Naive thymus-derived CD4-positive, alpha-beta T cell (primary cell): ENCODE measurements at regions not wholly inside any gene's neighbourhood (a gene's known extent, or its start where the extent isn't known, plus 50 kb on each side); places are given as distances from the start of the nearest gene placed in this dataset.
"Not testable (repeated sequence)": the region's sequence is repeated elsewhere in the genome, so short reads cannot be mapped to it uniquely, and the experiment has no call there.

Experiments
- ATAC-seq: fragments of 150-1000 bp; cut with Tn5 transposase; 2 replicates; pipeline ENCODE4 v1.10.0; 2021; ENCODE audit warnings: mild to moderate bottlenecking, moderate library complexity
- CTCF ChIA-PET: fragments of 350-600 bp; sonication (Branson Sonifier 250); formaldehyde crosslinking; loops from one replicate; lab custom pipeline; 2021; ENCODE audit warnings: antibody characterized with exemption; lab: Charles Lee
- POLR2A ChIA-PET: fragments of 350-600 bp; sonication (Branson Sonifier 250); formaldehyde crosslinking; loops from one replicate; lab custom pipeline; 2021; ENCODE audit warnings: antibody characterized with exemption, inconsistent platforms; lab: Charles Lee
- DNase-seq, 9 donors: peaks; one replicate each; pipeline versions ENCODE4 v3.0.0 to v3.0.0-alpha.2; 2020 to 2022; ENCODE audit warnings: mixed read lengths in 1 of 9
- H3K27ac ChIP-seq: one replicate; pipeline ENCODE4 v1.7.0; 2013; ENCODE audit warnings: mild to moderate bottlenecking, low read depth, low read length, moderate library complexity
- H3K27me3 ChIP-seq, 2 donors: one replicate each; pipeline ENCODE4 v1.7.0; 2013; ENCODE audit warnings: low read length in 2 of 2, mild to moderate bottlenecking in 2 of 2, moderate library complexity in 2 of 2; ENCODE audit not compliant: control insufficient read depth in 2 of 2, insufficient read depth in 2 of 2
- H3K36me3 ChIP-seq, 3 experiments: 1 replicate in 2 of 3; 2 replicates in 1 of 3; pipeline ENCODE4 v1.7.0; 2013; ENCODE audit warnings: low read length in 3 of 3, mild to moderate bottlenecking in 3 of 3, moderate library complexity in 1 of 3; ENCODE audit not compliant: insufficient read depth in 3 of 3, control insufficient read depth in 2 of 3
- H3K4me1 ChIP-seq, 2 donors: one replicate each; pipeline ENCODE4 v1.7.0; 2013; ENCODE audit warnings: low read length in 2 of 2, mild to moderate bottlenecking in 2 of 2, moderate library complexity in 1 of 2; ENCODE audit not compliant: control insufficient read depth in 2 of 2, insufficient read depth in 2 of 2
- H3K4me3 ChIP-seq: 2 replicates; pipeline ENCODE4 v1.7.0; 2013; ENCODE audit warnings: mild to moderate bottlenecking, low read length
- H3K9me3 ChIP-seq, 3 experiments: 1 replicate in 2 of 3; 2 replicates in 1 of 3; pipeline ENCODE4 v1.7.0; 2013; ENCODE audit warnings: low read length in 3 of 3; ENCODE audit not compliant: control insufficient read depth in 2 of 3
- H3K27ac Mint-ChIP-seq, 9 donors: one replicate each; pipeline ENCODE4 v1.8.0; 2020 to 2022; ENCODE audit warnings: mixed read lengths in 9 of 9, mild to moderate bottlenecking in 8 of 9, moderate library complexity in 5 of 9, inconsistent platforms in 2 of 9
- H3K27me3 Mint-ChIP-seq, 5 donors: one replicate each; pipeline ENCODE4 v1.8.0; 2021 to 2022; ENCODE audit warnings: mixed read lengths in 5 of 5, mild to moderate bottlenecking in 1 of 5
- H3K36me3 Mint-ChIP-seq, 5 donors: one replicate each; pipeline ENCODE4 v1.8.0; 2020 to 2022; ENCODE audit warnings: mixed read lengths in 5 of 5, mild to moderate bottlenecking in 3 of 5, inconsistent platforms in 1 of 5
- H3K4me1 Mint-ChIP-seq, 7 donors: one replicate each; pipeline ENCODE4 v1.8.0; 2020 to 2022; ENCODE audit warnings: mixed read lengths in 7 of 7, mild to moderate bottlenecking in 3 of 7, inconsistent platforms in 1 of 7
- H3K4me3 Mint-ChIP-seq, 10 donors: one replicate each; pipeline ENCODE4 v1.8.0; 2020 to 2022; ENCODE audit warnings: mild to moderate bottlenecking in 10 of 10, mixed read lengths in 10 of 10, moderate library complexity in 6 of 10, inconsistent platforms in 2 of 10
- H3K9me3 Mint-ChIP-seq, 11 donors: one replicate each; pipeline ENCODE4 v1.8.0; 2020 to 2022; ENCODE audit warnings: mixed read lengths in 11 of 11, mild to moderate bottlenecking in 4 of 11, inconsistent platforms in 1 of 11, moderate library complexity in 1 of 11
- intact Hi-C, 2 donors: fragments of 100-400 bp; cut with micrococcal nuclease; formaldehyde crosslinking; loops; one replicate each; pipeline ENCODE4 v1.15.1; 2023

DNA sequence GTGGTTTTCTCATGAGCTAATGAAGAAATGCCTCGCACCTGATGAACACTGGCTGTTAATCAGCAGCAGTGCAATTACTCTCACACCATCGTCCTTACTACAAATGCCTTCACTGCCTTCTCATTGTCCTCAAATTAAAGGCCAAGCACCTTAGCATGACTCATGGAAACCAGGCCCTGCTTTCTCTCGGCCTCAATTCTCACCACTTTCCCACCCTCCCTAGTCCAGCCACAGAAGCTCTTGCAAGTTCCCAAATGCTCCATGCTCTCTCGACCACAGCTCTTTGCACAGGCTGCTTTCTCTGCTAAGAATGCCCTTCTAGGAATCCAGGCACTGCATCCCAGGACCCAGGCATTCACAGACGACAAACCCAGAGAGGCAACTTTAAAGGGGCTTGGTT lies 94.6 kb upstream of the KLF4 start:
- no peak for ATAC-seq
- intact Hi-C loops: no loop called here
- H3K36me3 Mint-ChIP-seq: no peaks in the 10 kb centered on the region
- no peaks in the 10 kb centered on the region for H3K27me3 ChIP-seq
- H3K36me3 ChIP-seq: no peaks in the 10 kb centered on the region
- no peak overlapping the region for H3K27ac ChIP-seq
- peaks cover 0 to 4% (median 0%) of the 10 kb centered on the region in 11 donors for H3K9me3 Mint-ChIP-seq
- no peak for DNase-seq
- H3K4me1 Mint-ChIP-seq: peaks cover 0 to 2% (median 0%) of the 10 kb centered on the region in 7 donors
- peaks cover 0 to 30% (median 16%) of the 10 kb centered on the region in 5 donors for H3K27me3 Mint-ChIP-seq
- H3K4me3 ChIP-seq: no peak overlapping the region
- no peak overlapping the region for H3K27ac Mint-ChIP-seq
- ChIA-PET CTCF (no interaction called here), POLR2A (no interaction called here)
- no peaks in the 10 kb centered on the region for H3K9me3 ChIP-seq
- H3K4me3 Mint-ChIP-seq: no peak overlapping the region
- no peaks in the 10 kb centered on the region for H3K4me1 ChIP-seq

DNA sequence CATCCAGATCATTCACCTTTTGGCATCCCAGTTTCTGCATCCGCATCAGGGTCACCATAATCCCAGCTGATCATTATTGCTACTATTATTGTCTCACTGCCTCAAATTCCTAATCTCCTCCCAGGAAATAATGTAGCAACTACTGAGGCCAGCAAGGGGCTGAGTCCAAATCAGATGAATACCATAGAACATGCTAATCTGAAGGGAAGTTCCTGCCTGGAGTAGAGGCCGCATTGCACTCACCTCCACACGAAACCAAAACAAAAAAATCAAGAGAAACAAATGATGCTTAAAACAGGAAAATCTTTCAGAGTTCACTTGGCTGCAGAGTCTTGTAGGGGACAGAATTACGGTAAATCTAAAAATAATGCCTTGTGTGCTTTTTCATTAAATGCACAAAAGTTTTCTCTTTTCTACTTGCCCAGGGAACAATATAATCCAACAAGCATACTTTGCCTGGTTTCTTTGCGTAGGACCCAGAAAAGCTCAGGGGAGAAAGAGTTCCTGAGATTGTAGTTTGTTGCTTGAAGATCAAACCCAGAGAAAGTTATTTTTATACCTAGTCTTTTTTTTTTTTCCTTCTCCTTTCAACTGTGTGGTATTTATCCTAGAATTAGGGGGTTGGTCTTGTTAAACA lies 87.7 kb upstream of the KLF4 start:
- ChIA-PET POLR2A (no interaction called here), CTCF (no interaction called here)
- Mint-ChIP-seq H3K4me1 (no peaks in the 10 kb centered on the region), H3K4me3 (no peak overlapping the region), H3K27ac (no peak overlapping the region), H3K36me3 (no peaks in the 10 kb centered on the region), H3K27me3 (peaks cover 0 to 5% (median 0%) of the 10 kb centered on the region in 5 donors), H3K9me3 (peaks cover 0 to 3% (median 0%) of the 10 kb centered on the region in 11 donors)
- H3K27me3 ChIP-seq: no peaks in the 10 kb centered on the region
- no peaks in the 10 kb centered on the region for H3K4me1 ChIP-seq
- ATAC-seq: no peak
- no peaks in the 10 kb centered on the region for H3K36me3 ChIP-seq
- DNase-seq: no peak
- intact Hi-C loops: no loop called here
- H3K27ac ChIP-seq: no peak overlapping the region
- no peaks in the 10 kb centered on the region for H3K9me3 ChIP-seq
- H3K4me3 ChIP-seq: no peak overlapping the region

DNA sequence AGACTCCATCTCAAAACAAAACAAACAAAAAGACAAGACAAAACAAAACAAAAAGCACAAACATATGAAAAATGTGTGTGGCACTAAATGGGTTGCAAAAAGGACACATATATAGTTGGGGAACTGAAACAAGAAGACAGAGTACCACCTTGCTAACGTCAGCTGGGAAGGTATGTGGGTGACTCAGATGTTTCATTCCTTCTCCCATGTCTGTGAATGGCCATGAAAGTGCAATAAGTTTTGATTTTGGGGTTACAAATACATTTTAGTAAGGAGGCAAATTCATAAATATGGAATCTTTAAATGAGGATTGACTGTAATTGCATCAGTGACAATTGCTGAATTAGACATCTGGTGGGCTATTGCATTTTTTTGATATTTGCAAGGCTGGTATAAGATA lies 81.6 kb upstream of the KLF4 start:
- ChIA-PET POLR2A (no interaction called here), CTCF (no interaction called here)
- ATAC-seq (no peak), DNase-seq (no peak)
- H3K36me3 Mint-ChIP-seq: no peaks in the 10 kb centered on the region
- no peaks in the 10 kb centered on the region for H3K27me3 ChIP-seq
- H3K36me3 ChIP-seq: no peaks in the 10 kb centered on the region
- no peak overlapping the region for H3K27ac Mint-ChIP-seq
- intact Hi-C loops: no loop called here
- H3K4me1 Mint-ChIP-seq: no peaks in the 10 kb centered on the region
- H3K27me3 Mint-ChIP-seq: no peaks in the 10 kb centered on the region
- H3K9me3 Mint-ChIP-seq: peaks cover 0 to 8% (median 0%) of the 10 kb centered on the region in 11 donors
- no peak overlapping the region for H3K4me3 Mint-ChIP-seq
- H3K4me1 ChIP-seq: no peaks in the 10 kb centered on the region
- H3K9me3 ChIP-seq: no peaks in the 10 kb centered on the region
- no peak overlapping the region for H3K27ac ChIP-seq
- no peak overlapping the region for H3K4me3 ChIP-seq

DNA sequence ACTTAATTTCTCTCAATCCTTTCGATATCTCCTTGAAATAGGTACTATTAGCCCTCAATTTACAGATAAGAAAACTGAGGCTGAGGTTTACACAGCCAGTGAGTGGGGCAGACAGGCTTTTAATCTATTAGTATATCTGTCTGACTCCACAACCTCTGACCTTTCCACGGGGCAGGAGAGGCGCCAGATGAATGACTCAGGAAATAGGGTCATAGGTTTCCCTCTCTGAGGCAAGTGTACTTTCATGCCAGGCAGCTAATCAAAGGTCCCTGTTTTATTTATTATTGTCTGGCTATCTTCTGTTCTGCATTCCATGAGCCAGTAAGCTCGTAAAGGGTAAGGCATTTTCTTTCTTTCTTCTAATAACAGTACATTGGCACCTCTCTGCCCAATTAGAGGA lies 79.6 kb upstream of the KLF4 start:
- Histone ChIP-seq H3K4me3 (no peak overlapping the region), H3K27ac (no peak overlapping the region), H3K4me1 (no peaks in the 10 kb centered on the region), H3K36me3 (no peaks in the 10 kb centered on the region), H3K27me3 (no peaks in the 10 kb centered on the region), H3K9me3 (no peaks in the 10 kb centered on the region)
- Mint-ChIP-seq H3K4me3 (no peak overlapping the region), H3K27me3 (peaks cover 0 to 6% (median 0%) of the 10 kb centered on the region in 5 donors), H3K36me3 (peaks cover 0 to 4% (median 0%) of the 10 kb centered on the region in 5 donors), H3K27ac (no peak overlapping the region), H3K9me3 (peaks cover 0 to 7% (median 0%) of the 10 kb centered on the region in 11 donors), H3K4me1 (no peaks in the 10 kb centered on the region)
- ChIA-PET POLR2A (no interaction called here), CTCF (no interaction called here)
- no peak for ATAC-seq
- no peak for DNase-seq
- intact Hi-C loops: no loop called here

DNA sequence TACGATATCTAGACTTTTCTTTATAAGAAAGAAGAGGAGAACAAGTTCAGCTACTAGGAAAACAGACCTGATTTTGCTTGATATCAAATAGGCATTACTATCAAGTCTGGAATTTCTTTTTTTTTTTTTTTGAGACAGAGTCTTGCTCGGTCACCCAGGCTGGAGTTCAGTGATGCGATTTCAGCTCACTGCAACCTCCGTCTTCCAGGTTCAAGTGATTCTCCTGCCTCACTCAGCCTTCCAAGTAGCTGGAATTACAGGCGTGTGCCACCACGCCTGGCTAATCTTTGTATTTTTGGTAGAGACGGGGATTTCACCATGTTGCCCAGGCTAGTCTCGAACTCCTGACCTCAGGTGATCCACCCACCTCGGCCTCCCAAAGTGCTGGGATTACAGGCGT lies 78.8 kb upstream of the KLF4 start:
- H3K27me3 Mint-ChIP-seq, H3K36me3 Mint-ChIP-seq, H3K36me3 ChIP-seq, H3K4me1 ChIP-seq, H3K9me3 ChIP-seq, ATAC-seq, DNase-seq, H3K27me3 ChIP-seq, H3K27ac Mint-ChIP-seq, H3K9me3 Mint-ChIP-seq, intact Hi-C loops, H3K4me1 Mint-ChIP-seq, H3K4me3 ChIP-seq, CTCF ChIA-PET, H3K4me3 Mint-ChIP-seq, H3K27ac ChIP-seq, POLR2A ChIA-PET: not testable (repeated sequence)

DNA sequence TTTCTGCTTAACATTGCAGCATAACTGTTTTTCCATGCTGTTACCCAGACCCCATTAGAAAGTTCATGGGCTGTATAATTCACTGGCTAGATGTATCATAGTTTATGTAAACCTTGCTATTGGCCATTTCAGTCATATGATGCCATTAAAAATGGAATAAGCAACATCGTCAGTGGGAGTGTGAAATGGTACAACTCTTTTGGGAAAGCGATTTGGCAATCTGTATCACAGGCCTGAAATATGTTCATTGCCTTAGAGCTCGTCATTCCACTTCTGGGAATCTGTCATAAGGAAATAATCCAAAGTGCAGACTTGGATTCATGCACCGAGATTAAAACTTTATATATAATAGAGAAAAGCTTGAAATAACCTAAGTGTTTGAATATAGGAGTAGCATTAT lies 77.9 kb upstream of the KLF4 start:
- CTCF ChIA-PET: no interaction called here
- H3K9me3 ChIP-seq: no peaks in the 10 kb centered on the region
- Mint-ChIP-seq H3K4me1 (no peaks in the 10 kb centered on the region), H3K27ac (no peak overlapping the region), H3K9me3 (peaks cover 0 to 7% (median 0%) of the 10 kb centered on the region in 11 donors), H3K4me3 (no peak overlapping the region), H3K27me3 (peaks cover 0 to 10% (median 0%) of the 10 kb centered on the region in 5 donors), H3K36me3 (peaks cover 0 to 4% (median 0%) of the 10 kb centered on the region in 5 donors)
- no peaks in the 10 kb centered on the region for H3K4me1 ChIP-seq
- no peaks in the 10 kb centered on the region for H3K36me3 ChIP-seq
- DNase-seq: no peak
- intact Hi-C loops: no loop called here
- H3K27me3 ChIP-seq: no peaks in the 10 kb centered on the region
- H3K4me3 ChIP-seq: no peak overlapping the region
- H3K27ac ChIP-seq: no peak overlapping the region
- POLR2A ChIA-PET: no interaction called here
- ATAC-seq: no peak

DNA sequence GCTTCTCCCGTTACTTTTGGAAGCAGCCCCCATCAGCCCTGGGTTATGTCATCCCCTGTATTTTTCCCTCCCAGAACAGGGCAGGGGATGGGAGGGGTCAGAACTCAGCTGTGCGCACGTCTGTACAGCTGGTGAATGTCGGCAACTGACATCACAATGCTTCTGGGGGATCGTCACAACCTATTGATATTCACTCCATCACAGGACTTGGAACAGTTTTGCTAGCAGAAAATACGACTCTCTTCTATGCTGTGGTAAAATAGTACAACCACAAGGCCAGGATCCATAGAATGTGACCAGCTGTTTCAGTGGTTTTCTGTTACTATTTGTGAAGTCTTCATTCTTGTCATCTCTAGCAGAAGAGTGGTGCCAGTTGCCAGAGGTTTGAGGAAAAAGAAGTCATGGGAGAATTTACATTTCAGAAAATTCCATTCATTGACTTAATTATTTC lies 77.1 kb upstream of the KLF4 start:
- ChIA-PET CTCF (no interaction called here), POLR2A (no interaction called here)
- peak overlapping the region in 1 of 9 donors; percentile 3 for H3K27ac Mint-ChIP-seq
- Histone ChIP-seq H3K27ac (no peak overlapping the region), H3K4me1 (no peaks in the 10 kb centered on the region), H3K27me3 (no peaks in the 10 kb centered on the region), H3K36me3 (no peaks in the 10 kb centered on the region), H3K9me3 (no peaks in the 10 kb centered on the region), H3K4me3 (no peak overlapping the region)
- intact Hi-C loops: no loop called here
- ATAC-seq: no peak
- no peaks in the 10 kb centered on the region for H3K4me1 Mint-ChIP-seq
- no peak overlapping the region for H3K4me3 Mint-ChIP-seq
- no peak for DNase-seq
- H3K9me3 Mint-ChIP-seq: peaks cover 0 to 7% (median 0%) of the 10 kb centered on the region in 11 donors
- H3K27me3 Mint-ChIP-seq: peaks cover 0 to 10% (median 0%) of the 10 kb centered on the region in 5 donors
- H3K36me3 Mint-ChIP-seq: peaks cover 0 to 4% (median 0%) of the 10 kb centered on the region in 5 donors
